GM12865 (cell line): ENCODE measurements at regions not wholly inside any gene's neighbourhood (a gene's known extent, or its start where the extent isn't known, plus 50 kb on each side); places are given as distances from the start of the nearest gene placed in this dataset.
"Not testable (repeated sequence)": the region's sequence is repeated elsewhere in the genome, so short reads cannot be mapped to it uniquely, and the experiment has no call there.

Experiments used
- DNase-seq: peaks from one replicate; pipeline ENCODE4 v3.0.0; 2010; ENCODE audit warnings: low read depth
- H3K4me3 ChIP-seq: 2 replicates; pipeline ENCODE4 v1.5.1; 2011; ENCODE audit warnings: mild to moderate bottlenecking, low read depth, low read length, control low read depth
- CTCF ChIP-seq: IDR thresholded peaks from 2 replicates; pipeline ENCODE4 v1.5.1; 2011; ENCODE audit warnings: low read length, control low read depth, low read depth, inconsistent platforms; ENCODE audit not compliant: insufficient read depth; ENCODE audit errors: missing control alignments

GRCh38 chr5:117623042-117623805 lies 1048.6 kb upstream of the SEMA6A start:
- TF ChIP-seq CTCF: no peak
- DNase-seq: no peak
- H3K4me3 ChIP-seq: no peak overlapping the region

- no peak overlapping the region for H3K4me3 ChIP-seq
- TF ChIP-seq CTCF: no peak
- no peak for DNase-seq
Observed at GRCh38 chr5:117621921-117622320, 1047.3 kb upstream of the SEMA6A start.

GRCh38 chr5:117615226-117615625 lies 1040.6 kb upstream of the SEMA6A start:
- DNase-seq: no peak
- no peak for TF ChIP-seq CTCF
- no peak overlapping the region for H3K4me3 ChIP-seq

GRCh38 chr5:117614408-117614807 lies 1039.8 kb upstream of the SEMA6A start:
- no peak for DNase-seq
- H3K4me3 ChIP-seq: no peak overlapping the region
- no peak for TF ChIP-seq CTCF

- no peak for TF ChIP-seq CTCF
- no peak for DNase-seq
- H3K4me3 ChIP-seq: no peak overlapping the region
Observed at GRCh38 chr5:117604845-117605244, 1030.2 kb upstream of the SEMA6A start.

GRCh38 chr5:117599811-117600210 lies 1025.2 kb upstream of the SEMA6A start:
- not testable (repeated sequence) for H3K4me3 ChIP-seq, DNase-seq

- DNase-seq: no peak
- no peak overlapping the region for H3K4me3 ChIP-seq
- TF ChIP-seq CTCF: no peak
Observed at GRCh38 chr5:117594166-117594565, 1019.5 kb upstream of the SEMA6A start.
